ENCODE measurements at regions not wholly inside any gene's neighbourhood (a gene's known extent, or its start where the extent isn't known, plus 50 kb on each side); places are given as distances from the start of the nearest gene placed in this dataset.

DNA sequence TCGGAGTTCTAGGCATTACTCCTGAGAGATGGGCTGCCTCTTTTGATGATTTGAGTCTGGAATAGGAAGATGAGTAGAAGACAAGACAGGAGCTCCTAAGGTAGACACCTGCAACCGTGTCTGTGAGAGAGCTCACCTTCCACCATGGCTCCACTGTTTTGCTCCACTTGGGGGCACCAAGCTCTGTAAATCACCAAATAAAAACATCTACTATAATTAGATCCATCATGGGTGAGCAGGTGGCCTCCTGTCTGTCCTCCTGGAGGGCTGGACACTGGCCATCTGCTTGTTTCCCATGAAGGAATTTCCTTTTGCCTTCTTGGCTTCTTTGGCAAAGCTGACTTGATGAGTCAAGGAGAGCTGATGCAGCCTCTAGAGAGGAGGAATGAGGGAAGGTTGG, 179.0 kb downstream of the HAPSTR1 start:
- TF ChIP-seq, protein P1, sequence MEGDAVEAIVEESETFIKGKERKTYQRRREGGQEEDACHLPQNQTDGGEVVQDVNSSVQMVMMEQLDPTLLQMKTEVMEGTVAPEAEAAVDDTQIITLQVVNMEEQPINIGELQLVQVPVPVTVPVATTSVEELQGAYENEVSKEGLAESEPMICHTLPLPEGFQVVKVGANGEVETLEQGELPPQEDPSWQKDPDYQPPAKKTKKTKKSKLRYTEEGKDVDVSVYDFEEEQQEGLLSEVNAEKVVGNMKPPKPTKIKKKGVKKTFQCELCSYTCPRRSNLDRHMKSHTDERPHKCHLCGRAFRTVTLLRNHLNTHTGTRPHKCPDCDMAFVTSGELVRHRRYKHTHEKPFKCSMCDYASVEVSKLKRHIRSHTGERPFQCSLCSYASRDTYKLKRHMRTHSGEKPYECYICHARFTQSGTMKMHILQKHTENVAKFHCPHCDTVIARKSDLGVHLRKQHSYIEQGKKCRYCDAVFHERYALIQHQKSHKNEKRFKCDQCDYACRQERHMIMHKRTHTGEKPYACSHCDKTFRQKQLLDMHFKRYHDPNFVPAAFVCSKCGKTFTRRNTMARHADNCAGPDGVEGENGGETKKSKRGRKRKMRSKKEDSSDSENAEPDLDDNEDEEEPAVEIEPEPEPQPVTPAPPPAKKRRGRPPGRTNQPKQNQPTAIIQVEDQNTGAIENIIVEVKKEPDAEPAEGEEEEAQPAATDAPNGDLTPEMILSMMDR (IDR thresholded peaks at IDR 0.05; ENCODE audit: low read depth, low read length, poor library complexity, severe bottlenecking): no peak
- no peak for TF ChIP-seq EZH2phosphoT487 (IDR thresholded peaks at IDR 0.05; ENCODE audit: borderline replicate concordance, low read length)

Data from DOHH2 (cell line).